K562 (cell line): ENCODE measurements at regions not wholly inside any gene's neighbourhood (a gene's known extent, or its start where the extent isn't known, plus 50 kb on each side); places are given as distances from the start of the nearest gene placed in this dataset.

Source experiments
- ATAC-seq: fragments of 200-7000 bp; cut with Tn5 transposase; 3 replicates; pipeline ENCODE4 v1.9.1; 2020; ENCODE audit warnings: moderate library complexity
- BruUV-seq: library from RNA; stranded (reverse); fragments of 400-500 nt; replicated peaks from 2 replicates; lab custom pipeline; 2021; lab: Mats Ljungman, UMichigan
- CTCF ChIA-PET: fragments of 300-600 bp; formaldehyde crosslinking; extraction: SDS; loops from one replicate; lab custom pipeline; 2021; ENCODE audit warnings: low intra/inter-chr PET ratio; lab: Yijun Ruan, JAX
- POLR2A ChIA-PET: fragments of 300-600, 350-650 bp; sonication (Branson Sonifier 250); formaldehyde crosslinking; extraction: SDS; loops from one replicate; lab custom pipeline; 2021; ENCODE audit warnings: antibody characterized with exemption, inconsistent platforms; lab: Yijun Ruan, JAX
- DNase-seq, 4 experiments: peaks; one replicate each; pipeline versions ENCODE4 v3.0.0 to v3.0.0-alpha.2; 2011 to 2018; ENCODE audit warnings: low spot score in 3 of 4, mixed read lengths in 3 of 4; ENCODE audit errors: extremely low read depth in 1 of 4
- FAIRE-seq: peaks from 2 replicates; lab custom pipeline; 2011; peaks lifted over from hg19 to GRCh38; lab: Jason Lieb, UNC
- H2AFZ ChIP-seq: 2 replicates; pipeline ENCODE4 v1.6.0; 2011; ENCODE audit warnings: low read depth, low read length, control low read depth, inconsistent platforms
- H3K27ac ChIP-seq: fragments of 200-600 bp; 3 replicates; pipeline ENCODE4 v1.8.0; 2011; ENCODE audit warnings: low read depth, mild to moderate bottlenecking, control low read depth, inconsistent platforms, low read length, moderate library complexity, mixed read lengths; ENCODE audit errors: extremely low read depth
- H3K27me3 ChIP-seq, 2 experiments: fragments of 300-600 bp in 1 of 2; 2 replicates in 1 of 2; 3 replicates in 1 of 2; pipeline versions ENCODE4 v1.6.0 to v1.8.0; 2011; ENCODE audit warnings: inconsistent platforms in 2 of 2, low read length in 2 of 2, mild to moderate bottlenecking in 1 of 2, mixed read lengths in 1 of 2, moderate library complexity in 1 of 2; ENCODE audit not compliant: control insufficient read depth in 2 of 2, insufficient read depth in 2 of 2
- H3K36me3 ChIP-seq: fragments of 300-600 bp; 3 replicates; pipeline ENCODE4 v1.8.0; 2011; ENCODE audit warnings: mild to moderate bottlenecking, low read length, inconsistent platforms; ENCODE audit not compliant: control insufficient read depth, insufficient read depth
- H3K4me1 ChIP-seq, 2 experiments: fragments of 200-600 bp in 1 of 2; replicated peaks in 1 of 2; 2 replicates in 1 of 2; 3 replicates in 1 of 2; pipeline versions ENCODE4 v1.5.1 to v1.8.0; 2011; ENCODE audit warnings: inconsistent platforms in 2 of 2, low read length in 2 of 2, mild to moderate bottlenecking in 1 of 2, mixed read lengths in 1 of 2, moderate library complexity in 1 of 2; ENCODE audit not compliant: control insufficient read depth in 2 of 2, insufficient read depth in 2 of 2
- H3K4me2 ChIP-seq: 2 replicates; pipeline ENCODE4 v1.6.1; 2011; ENCODE audit warnings: low read length, control low read depth, inconsistent platforms, mixed read lengths; ENCODE audit not compliant: insufficient read depth
- H3K4me3 ChIP-seq: fragments of 200-600 bp; sonication (generic), shearing (Covaris generic); 2 replicates; pipeline ENCODE4 v1.5.1; 2016; ENCODE audit warnings: control low read depth, inconsistent platforms
- H3K79me2 ChIP-seq: fragments of 200-600 bp; 3 replicates; pipeline ENCODE4 v1.8.0; 2011; ENCODE audit warnings: low read length, inconsistent platforms; ENCODE audit not compliant: control insufficient read depth, insufficient read depth
- H3K9ac ChIP-seq, 2 experiments: 2 replicates each; pipeline versions ENCODE4 v1.6.0 to v1.6.1; 2011; ENCODE audit warnings: low read depth in 2 of 2, low read length in 2 of 2, control low read depth in 1 of 2, inconsistent platforms in 1 of 2, mild to moderate bottlenecking in 1 of 2, mixed read lengths in 1 of 2; ENCODE audit not compliant: insufficient read depth in 1 of 2
- H3K9me1 ChIP-seq: one replicate; pipeline ENCODE4 v1.6.0; 2011; ENCODE audit warnings: inconsistent platforms, mild to moderate bottlenecking, low read length, moderate library complexity; ENCODE audit not compliant: control insufficient read depth, insufficient read depth
- H3K9me3 ChIP-seq: replicated peaks from 2 replicates; pipeline ENCODE4 v1.5.1; 2011; ENCODE audit warnings: low read depth, low read length, inconsistent platforms; ENCODE audit not compliant: control insufficient read depth, insufficient read depth
- H4K20me1 ChIP-seq: replicated peaks from 2 replicates; pipeline ENCODE4 v1.6.1; 2011; ENCODE audit warnings: low read length, inconsistent platforms, mixed read lengths; ENCODE audit not compliant: control insufficient read depth, insufficient read depth
- CBX5 ChIP-seq: IDR thresholded peaks from 2 replicates; pipeline ENCODE4 v1.6.1; 2014; ENCODE audit warnings: low read depth, borderline replicate concordance
- FOXP1 ChIP-seq: sonication (generic); formaldehyde crosslinking; IDR thresholded peaks from 2 replicates; pipeline ENCODE4 v1.8.0; 2022; ENCODE audit warnings: mild to moderate bottlenecking, missing genetic modification reagents
- GTF2B ChIP-seq: IDR thresholded peaks from 2 replicates; pipeline ENCODE4 v1.6.1; 2011; ENCODE audit not compliant: insufficient read length; ENCODE audit errors: extremely low read depth
- GTF3C2 ChIP-seq: IDR thresholded peaks from 3 replicates; pipeline ENCODE4 v1.6.1; 2011; ENCODE audit warnings: borderline replicate concordance, mild to moderate bottlenecking, moderate library complexity; ENCODE audit not compliant: insufficient read length; ENCODE audit errors: extremely low read depth
- HDGF ChIP-seq: fragments of 450-650 bp; IDR thresholded peaks from 2 replicates; pipeline ENCODE4 v1.6.1; 2016
- L3MBTL2 ChIP-seq: fragments of 450-650 bp; IDR thresholded peaks from 2 replicates; pipeline ENCODE4 v1.6.1; 2016; ENCODE audit warnings: mild to moderate bottlenecking, moderate library complexity
- NFIC ChIP-seq: fragments of 450-650 bp; IDR thresholded peaks from 2 replicates; pipeline ENCODE4 v1.6.1; 2017; ENCODE audit warnings: mild to moderate bottlenecking, inconsistent platforms
- NFRKB ChIP-seq: fragments of 450-650 bp; IDR thresholded peaks from 2 replicates; pipeline ENCODE4 v1.6.1; 2016; ENCODE audit warnings: low read depth
- PHF8 ChIP-seq: fragments of 200-600 bp; sonication (generic); IDR thresholded peaks from 2 replicates; pipeline ENCODE4 v1.6.1; 2012; ENCODE audit warnings: mixed run types, mild to moderate bottlenecking, inconsistent platforms, low read length, moderate library complexity, borderline replicate concordance
- ZNF717 ChIP-seq: fragments of 250-450 bp; sonication (Bioruptor Pico); IDR thresholded peaks from 2 replicates; pipeline ENCODE4 v1.5.0; 2021
- WGBS: fragments of 100-300 bp; shearing (Covaris generic); methylation state at CpG from one replicate; pipeline ENCODE4 v1.1.6; 2016; ENCODE audit warnings: low coverage, mixed read lengths; ENCODE audit not compliant: insufficient coverage; ENCODE audit errors: missing lambda C conversion rate; 5-methylcytosine and 5-hydroxymethylcytosine counted together
- in situ Hi-C: fragments of 300-500 bp; cut with MboI; formaldehyde crosslinking; loops from 4 replicates; pipeline ENCODE4 v1.15.0; 2018; ENCODE audit warnings: inconsistent platforms, mixed read lengths
- intact Hi-C: fragments of 100-400 bp; cut with micrococcal nuclease; formaldehyde crosslinking; loops from 2 replicates; pipeline ENCODE4 v1.14.2; 2022

GRCh38 chr22:47367107-47367690 is 604.7 kb downstream of the TBC1D22A start:
- ChIA-PET POLR2A (no interaction called here), CTCF (no interaction called here)
- Histone ChIP-seq H3K4me1 (no peaks in the 10 kb centered on the region), H2AFZ (no peak overlapping the region), H3K4me2 (no peak overlapping the region), H3K4me3 (no peak overlapping the region), H3K27ac (no peak overlapping the region), H3K79me2 (no peaks in the 10 kb centered on the region), H3K36me3 (no peaks in the 10 kb centered on the region), H3K27me3 (peaks cover 0 to 16% of the 10 kb centered on the region in 2 experiments; a peak in 2 of 5 replicates), H3K9me1 (no peaks in the 10 kb centered on the region), H4K20me1 (no peaks in the 10 kb centered on the region), H3K9me3 (no peaks in the 10 kb centered on the region), H3K9ac (no peak overlapping the region)
- intact Hi-C loops (no loop called here), in situ Hi-C loops (no loop called here)
- FAIRE-seq (no peak), DNase-seq (no peak), ATAC-seq (no peak)
- WGBS, result 0% methylated on average over 5 of the region's 7 CpGs
- TF ChIP-seq NFRKB (no peak), FOXP1 (CRISPR knock-in tag) (no peak), PHF8 (no peak)
- BruUV-seq, result no TSS peak

DNA sequence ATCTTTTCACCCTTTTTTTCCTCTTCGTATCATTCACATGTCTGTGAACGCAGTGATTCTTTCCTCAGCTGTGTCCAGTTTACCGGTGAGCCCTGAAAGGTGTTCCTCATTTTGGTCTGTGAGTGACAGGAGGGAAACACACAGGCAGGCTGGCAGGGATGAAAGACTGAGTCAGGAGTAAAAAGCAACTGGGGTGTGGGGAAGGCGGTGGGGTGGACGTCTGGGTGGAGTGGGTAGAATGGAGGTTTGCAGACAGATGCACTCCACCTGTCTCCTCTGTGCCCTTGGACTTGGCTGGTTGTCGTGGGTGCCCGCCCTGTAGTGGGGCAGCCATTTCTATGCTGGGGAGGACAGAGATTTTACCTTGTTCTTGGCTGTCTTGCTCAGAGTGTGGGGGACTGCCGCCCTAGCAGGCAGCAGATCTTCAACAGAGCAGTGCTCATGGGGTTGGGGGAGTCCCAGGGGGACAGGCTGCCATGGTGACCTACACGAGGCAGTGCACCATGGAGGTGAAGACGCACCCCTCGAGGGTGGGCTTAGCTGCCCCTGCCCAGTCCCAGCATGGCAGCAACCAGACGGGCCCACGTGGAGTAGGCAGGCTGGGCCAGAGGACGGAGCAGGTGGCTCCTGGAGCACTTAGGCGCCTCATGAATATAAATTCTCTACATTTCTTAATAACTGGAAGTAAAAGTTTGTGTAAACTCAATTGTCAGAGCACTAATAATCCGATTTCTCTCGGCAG is 603.7 kb downstream of the TBC1D22A start:
- ChIA-PET CTCF (no interaction called here), POLR2A (no interaction called here)
- no peak overlapping the region for H2AFZ ChIP-seq
- H3K4me3 ChIP-seq, result no peak overlapping the region
- H3K4me2 ChIP-seq, result no peak overlapping the region
- H3K4me1 ChIP-seq, result no peaks in the 10 kb centered on the region
- FAIRE-seq (no peak), ATAC-seq (no peak), DNase-seq (no peak)
- no peaks in the 10 kb centered on the region for H3K9me1 ChIP-seq
- H3K9ac ChIP-seq, result no peak overlapping the region
- no peaks in the 10 kb centered on the region for H3K9me3 ChIP-seq
- no TSS peak for BruUV-seq
- H3K27ac ChIP-seq, result no peak overlapping the region
- in situ Hi-C loops, result no loop called here
- intact Hi-C loops, result no loop called here
- no peaks in the 10 kb centered on the region for H3K36me3 ChIP-seq
- H3K27me3 ChIP-seq, result peaks cover 0 to 9% of the 10 kb centered on the region in 2 experiments; a peak in 2 of 5 replicates
- WGBS, result under 1% methylated on average over 14 of the region's 17 CpGs
- no peaks in the 10 kb centered on the region for H4K20me1 ChIP-seq
- H3K79me2 ChIP-seq, result no peaks in the 10 kb centered on the region
- TF ChIP-seq L3MBTL2 (no peak), NFIC (no peak), GTF2B (no peak), CBX5 (no peak), GTF3C2 (no peak), ZNF717 (CRISPR knock-in tag) (no peak), HDGF (no peak)
